GM18511 (cell line): ENCODE measurements at regions not wholly inside any gene's neighbourhood (a gene's known extent, or its start where the extent isn't known, plus 50 kb on each side); places are given as distances from the start of the nearest gene placed in this dataset.

Source experiments
- ATAC-seq: cut with Tn5 transposase; IDR thresholded peaks from one replicate; pipeline ENCODE4 v1.9.1; 2021; ENCODE audit warnings: mild to moderate bottlenecking, moderate library complexity; ENCODE audit not compliant: unreplicated experiment

DNA sequence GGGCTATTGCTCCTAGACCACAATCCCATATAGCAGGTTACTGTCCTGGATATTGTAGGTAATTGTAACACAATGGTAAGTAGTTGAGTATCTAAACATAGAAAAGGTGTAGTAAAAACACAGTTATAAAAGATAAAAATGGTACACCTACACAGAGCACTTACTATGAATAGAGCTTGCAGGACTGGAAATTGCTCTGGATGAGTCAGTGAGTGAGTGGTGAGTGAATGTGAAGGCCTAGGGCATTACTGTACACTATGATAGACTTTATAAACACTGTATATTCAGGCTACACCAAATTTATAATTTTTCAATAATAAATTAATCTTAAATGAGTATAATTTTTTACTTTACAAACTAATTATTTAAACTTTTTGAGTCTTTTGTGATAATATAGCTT lies 425.7 kb downstream of the PABPC4L start:
- no peak for ATAC-seq

DNA sequence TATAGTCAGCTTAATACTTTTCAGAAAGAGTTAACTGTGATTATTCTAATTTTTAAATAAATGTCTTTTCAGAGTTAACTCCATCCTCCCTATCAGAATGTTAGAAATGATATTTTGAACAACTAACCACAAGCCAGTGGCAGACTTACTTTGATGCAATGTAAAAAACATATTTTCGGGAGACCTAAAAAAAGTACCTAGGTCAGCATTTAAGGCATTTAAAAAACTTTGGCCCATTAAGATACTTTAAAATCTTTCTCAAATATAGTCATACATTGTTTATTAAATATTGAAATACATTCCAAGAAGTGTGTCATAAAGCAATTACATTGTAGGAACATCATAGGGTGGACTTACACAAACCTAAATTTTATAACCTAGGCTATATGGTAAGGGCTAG lies 426.1 kb downstream of the PABPC4L start:
- no peak for ATAC-seq

DNA sequence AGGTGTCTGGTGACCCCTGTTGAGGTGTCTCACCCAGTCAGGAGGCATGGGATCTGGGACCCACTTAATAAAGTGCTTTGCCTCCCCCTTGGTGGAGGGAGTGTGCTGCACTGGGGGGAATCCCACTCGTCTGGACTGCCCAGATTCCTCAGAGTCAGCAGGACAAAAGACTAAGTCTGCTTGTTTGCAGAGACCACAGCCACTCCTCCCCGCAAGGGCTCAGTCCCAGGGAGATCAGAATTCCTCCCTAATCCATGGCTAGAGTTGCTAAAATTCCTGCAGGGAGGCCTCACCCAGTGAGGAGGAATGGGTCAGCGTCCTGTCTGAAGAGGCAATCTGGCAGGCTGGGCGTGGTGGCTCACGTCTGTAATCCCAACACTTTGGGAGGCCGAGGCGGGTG lies 442.2 kb downstream of the PABPC4L start:
- ATAC-seq: no peak

DNA sequence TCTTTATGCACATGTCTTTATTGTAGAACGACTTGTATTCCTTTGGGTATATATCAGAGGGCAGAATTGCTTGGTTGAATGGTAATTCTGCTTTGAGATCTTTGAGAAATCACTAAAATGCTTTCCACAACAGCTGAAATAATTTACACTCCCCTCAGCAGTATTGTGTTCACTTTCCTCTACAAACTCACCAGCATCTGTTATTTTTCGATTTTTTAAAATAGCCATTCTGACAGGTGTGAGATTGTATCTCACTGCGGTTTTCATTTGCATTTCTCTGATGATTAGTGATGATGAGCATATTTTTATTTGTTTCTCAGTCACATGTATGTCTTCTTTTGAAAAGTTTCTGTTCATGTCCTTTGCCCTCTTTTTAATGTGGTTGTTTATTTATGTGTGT lies 459.8 kb downstream of the PABPC4L start:
- no peak for ATAC-seq

DNA sequence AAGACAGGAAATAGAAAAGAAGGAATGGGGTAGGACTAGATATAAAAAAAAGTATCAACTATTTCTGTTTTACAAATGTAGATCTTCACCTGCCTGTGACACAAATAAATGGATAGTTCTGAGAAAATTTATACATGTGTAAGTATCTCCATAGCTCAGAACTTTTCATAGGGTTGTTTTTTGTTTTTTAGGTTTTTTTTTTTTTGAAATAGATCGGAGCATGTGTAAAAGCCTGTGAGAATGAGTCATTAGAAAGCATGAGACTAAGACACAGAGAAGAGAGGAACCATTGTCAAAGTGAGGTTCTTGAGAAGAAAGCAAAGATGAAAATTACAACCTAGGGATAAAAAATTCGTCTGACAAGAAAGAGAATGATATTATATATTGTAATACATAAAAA lies 481.6 kb downstream of the PABPC4L start:
- no peak for ATAC-seq

DNA sequence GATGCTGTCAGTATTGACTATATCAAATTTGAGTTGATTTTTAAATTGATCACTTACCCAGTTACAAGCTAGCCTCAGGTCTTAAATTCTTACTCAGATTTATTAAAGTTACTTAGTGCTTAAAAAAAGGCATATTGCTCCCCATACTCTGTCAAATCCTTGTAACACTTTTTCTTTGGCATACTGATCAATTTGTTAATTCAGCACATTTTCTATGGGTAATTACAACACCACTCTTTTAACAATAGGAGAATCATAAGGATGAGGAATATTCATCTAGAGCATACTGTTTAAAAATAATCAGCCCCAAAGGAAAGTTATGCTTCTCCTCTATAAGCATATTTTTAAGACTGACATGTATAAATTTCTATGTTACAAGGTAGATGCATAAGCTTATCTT lies 482.5 kb downstream of the PABPC4L start:
- ATAC-seq: no peak

DNA sequence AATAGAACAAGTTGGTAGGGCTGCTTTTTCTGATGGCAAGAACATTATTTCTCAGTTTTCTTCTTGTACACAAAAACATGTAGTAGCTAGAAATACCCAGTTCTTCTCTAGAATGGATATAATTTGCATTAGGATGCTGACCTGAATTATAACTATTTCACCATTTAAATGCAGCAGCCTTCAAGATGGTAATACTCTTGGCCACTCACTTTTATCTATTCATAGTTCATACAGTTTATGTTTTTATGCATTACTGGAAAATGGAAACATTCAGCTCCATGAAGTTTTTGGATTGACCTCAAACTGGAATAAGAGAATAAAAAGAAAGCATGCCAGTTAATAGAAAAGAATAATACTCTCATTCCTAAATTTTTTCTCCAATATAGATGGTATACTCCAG lies 487.4 kb downstream of the PABPC4L start:
- no peak for ATAC-seq

DNA sequence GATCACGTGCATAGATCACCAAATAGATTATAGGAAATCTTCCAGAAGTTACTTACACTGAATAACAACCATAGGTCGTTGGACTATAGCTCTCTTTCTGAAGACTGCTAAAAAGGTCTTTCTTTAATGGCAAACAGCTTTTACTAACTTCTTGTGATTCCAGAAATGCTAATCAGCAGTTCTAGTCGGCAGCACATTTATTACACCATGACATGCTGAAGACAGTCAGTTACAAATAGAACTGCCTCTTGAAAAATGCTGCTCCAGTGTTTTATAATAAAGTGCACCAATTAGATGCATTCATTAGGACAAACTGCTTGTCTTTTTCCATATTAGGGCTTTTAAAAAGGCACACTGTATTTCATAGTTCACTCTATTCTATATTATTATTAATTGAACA lies 488.2 kb downstream of the PABPC4L start:
- ATAC-seq: no peak

DNA sequence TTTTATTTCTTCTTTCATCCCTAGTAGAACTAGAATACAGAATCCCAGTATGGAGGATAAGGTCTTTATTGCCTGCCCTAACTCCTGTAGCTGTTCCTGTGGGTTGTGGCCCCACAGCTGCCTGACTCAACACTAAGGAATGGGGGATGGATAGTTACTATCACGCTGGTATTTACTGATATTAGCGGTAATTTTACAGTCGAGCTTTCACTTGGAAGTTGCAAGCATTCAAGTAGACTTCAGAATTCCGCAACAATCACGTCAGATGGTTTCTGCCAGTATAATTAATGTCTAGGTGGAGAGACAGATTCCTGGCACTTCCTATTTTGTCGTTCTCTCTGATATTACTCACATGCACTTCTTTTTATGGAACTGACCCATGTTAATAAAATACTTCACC lies 489.8 kb downstream of the PABPC4L start:
- no peak for ATAC-seq

DNA sequence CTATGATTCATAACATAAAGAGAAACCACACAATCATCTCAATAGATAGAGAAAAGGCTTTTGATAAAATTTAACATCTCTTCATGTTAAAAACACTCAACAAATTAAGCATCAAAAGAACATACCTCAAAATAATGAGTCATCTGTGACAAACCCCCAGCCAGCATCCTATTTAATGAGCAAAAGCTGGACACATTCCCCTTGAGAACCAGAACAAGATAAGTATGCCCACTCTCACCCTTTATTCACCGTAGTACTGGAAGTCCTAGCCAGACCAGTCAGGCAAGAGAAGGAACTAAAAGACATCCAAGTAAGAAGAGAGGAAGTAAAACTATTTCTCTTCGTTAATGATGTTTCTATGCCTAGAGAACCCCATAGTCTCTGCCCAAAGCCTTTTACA lies 507.2 kb downstream of the PABPC4L start:
- ATAC-seq: no peak

DNA sequence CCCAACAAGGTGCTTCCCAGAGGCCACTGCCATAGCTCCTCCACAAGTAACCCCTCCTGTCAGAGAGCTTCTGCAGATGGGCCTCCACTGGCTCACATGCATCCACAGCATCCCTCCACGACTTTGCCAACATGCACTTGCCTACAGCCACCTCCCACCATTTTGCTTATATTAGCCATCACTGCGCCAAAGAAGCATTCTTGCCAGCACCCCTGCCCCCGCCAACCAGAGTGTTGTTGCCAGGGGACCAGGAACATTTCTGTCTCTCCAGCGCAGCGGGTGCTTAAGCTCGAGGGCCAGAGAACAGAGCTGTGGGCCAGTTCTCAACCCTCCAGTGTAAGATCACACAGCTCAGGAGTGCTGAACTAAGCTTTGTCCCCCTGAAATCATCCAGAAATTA lies 517.6 kb downstream of the PABPC4L start:
- ATAC-seq: no peak

DNA sequence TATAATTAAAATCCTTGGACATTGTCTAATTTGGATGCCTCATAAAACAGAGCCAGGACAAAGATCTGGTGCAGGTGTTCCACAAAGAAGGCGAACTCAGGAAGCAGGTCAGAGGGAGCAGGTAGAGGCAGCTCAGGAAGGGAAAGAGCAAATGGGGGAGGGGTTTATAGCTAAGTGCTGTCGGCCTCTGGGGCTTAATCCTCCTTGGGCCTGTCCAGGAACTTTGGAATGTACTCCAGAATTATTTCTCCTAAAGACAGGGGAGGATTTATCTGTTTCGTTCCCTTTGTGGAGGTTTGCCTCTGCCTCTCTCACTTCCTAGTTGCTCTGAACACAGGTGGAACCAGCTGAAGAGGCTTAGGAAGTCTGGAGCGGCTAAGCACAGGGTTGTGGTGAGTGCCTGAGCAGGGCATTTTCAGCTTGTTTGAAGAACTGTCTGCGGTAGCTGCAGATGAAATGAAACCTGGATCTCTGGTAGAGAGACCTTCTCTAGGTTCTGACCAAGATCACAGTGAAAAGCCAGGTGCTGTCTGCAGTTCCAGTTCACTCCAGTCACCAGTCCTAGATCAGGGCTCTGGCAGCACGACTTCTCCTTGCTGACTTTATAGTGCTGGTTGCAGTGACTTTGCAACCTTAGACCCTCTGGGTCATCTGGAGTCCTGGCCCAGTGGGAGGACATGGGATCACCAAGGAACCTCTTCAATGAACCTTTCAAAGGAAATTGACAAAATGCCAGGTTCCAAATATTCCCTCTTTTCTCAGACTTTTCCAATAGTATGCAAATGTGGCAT lies 519.2 kb downstream of the PCDH10 start:
- no peak for ATAC-seq

DNA sequence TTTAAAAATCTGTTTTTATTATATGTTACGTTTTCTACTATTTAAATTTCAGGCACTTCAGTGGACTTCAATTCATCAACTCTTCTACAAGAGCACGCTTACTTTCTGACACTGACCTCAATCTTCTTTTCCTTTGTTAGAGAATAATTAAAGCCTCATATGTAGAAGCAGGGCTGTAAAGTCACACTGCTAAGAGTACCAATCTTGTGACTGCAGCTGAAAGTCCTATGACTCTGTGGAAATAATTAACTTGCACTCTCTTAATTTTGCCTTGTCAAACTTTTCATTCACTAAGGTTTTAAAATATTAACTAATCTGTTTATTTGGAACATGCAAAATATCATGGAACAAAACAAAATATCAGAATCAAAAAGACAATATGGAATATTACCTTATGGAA lies 498.1 kb downstream of the PCDH10 start:
- ATAC-seq: no peak

DNA sequence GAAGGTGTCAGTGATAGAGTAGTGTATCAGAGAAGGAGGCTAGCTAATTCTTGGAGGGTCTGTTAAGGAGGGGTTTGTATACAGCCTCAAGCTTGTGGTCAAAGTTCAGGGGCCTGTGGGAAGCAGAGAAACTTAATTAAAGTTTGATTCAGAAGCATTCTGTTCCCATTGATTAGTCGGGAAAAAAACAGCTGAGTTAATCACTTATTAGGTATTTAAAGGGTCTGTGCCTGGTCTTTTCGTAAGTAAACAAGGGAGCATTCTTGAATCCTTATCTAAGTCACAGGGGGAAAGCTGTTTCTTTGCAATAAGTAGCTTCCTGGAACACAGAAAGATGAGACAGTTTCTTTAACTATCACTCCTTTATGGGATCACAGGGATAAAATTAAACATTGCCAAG lies 492.1 kb downstream of the PCDH10 start:
- ATAC-seq: no peak

DNA sequence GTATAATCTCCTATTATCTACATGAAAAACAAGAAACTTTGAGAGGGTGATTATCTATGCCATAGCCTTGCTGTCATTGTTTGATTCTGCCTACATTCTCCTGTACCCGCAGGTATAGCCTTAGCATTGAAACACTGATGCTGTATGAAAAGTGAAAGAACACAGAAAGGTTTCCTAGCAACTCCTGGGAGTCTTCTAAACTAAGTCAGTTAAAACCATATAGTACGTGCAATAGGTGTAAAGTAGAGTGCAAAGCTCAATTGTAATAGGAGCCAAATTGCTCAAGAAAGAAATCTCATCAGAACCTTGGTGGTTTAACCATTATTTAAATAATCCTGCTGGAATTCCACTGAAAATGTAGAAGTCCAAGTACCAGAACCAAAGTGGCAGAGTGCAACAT lies 489.7 kb downstream of the PCDH10 start:
- ATAC-seq: no peak

DNA sequence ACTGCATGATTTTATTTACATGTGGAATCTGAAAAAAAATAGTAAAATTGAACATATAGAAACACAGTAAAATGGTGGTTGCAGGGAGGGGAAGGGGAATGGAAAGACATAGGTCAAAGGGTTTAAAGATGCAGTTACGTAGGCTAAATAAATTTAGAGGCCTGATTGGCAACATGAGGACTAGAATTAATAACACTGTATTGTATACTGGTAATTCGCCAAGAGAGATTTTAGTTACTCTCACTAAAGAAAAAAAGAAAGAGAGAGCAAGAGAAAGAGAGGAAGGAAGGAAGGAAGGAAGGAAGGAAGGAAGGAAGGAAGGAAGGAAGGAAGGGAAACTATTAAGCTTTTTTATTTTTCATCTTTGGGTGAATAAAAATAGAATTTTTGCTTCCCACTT lies 488.1 kb downstream of the PCDH10 start:
- no peak for ATAC-seq

DNA sequence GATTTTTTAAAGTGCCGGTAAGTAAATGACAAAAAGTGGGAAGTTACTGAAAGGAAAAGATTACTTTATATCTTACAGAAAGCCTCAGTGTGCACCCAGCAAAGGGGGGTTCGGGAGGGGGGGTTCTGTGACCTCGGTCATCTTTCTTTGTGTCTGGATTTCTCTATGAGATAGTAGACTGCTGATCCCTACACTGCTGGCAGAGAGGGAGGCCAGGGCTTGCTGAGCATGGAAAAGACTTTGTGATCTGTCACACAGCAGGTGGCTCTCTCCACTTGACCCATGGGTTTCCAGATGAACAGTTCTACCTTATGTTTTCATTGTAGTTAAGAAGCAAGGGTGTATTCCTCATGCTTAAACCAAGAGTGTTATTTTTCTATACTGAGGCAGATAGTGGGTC lies 475.6 kb downstream of the PCDH10 start:
- no peak for ATAC-seq

DNA sequence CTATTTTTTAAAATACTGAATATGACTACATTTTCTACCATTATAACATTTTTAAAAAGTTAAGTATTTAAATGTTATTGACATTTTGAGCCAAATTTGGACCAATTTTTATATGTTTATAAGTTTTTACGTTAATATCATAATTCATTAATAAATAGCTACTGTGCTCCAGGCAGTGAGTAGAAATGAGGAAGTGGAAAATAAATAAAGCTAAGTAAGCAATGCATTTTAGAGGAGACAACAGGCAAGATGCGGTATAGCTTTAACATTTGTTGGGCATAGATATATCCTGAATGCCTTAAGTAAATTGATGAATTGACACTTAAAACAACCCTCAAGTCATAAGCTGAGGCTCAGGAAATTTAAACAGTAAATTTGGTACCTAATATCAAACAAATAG lies 474.8 kb downstream of the PCDH10 start:
- no peak for ATAC-seq

DNA sequence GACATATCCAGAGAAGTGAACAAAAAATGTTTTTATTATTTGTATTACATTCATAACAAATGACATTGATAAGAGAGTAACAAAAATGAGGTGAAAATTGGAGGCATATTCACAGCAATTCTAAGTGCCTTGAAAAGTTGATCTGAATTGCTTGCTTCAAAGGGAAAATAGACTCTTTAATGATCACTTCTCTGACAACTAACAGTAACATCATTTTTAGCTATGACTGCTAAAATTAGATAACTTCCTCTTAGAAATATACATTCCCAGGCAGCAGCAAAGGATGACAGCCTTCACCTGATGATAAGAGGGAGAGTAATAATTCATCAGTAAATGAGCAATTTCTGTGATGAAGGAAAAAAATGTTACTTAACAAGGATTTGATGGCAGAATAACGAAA lies 472.5 kb downstream of the PCDH10 start:
- no peak for ATAC-seq

DNA sequence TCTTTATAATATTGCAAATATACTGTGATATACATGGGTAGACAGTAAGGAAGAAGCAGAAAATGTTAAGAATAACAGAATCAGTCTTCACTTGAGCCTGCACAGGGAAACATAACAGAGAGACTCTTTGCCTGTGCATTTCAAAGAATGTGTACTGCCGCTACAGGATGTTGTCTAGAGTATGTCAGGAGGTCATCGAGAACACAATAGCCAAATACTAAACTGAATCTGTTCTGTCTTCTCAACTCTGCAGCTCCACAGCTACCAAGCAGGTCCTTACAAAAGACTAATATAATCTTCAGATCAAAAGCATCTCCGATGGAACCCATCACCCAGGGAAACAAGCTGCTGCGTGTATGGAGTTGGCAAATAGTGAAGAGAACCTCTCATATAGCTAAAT lies 471.5 kb downstream of the PCDH10 start:
- no peak for ATAC-seq

DNA sequence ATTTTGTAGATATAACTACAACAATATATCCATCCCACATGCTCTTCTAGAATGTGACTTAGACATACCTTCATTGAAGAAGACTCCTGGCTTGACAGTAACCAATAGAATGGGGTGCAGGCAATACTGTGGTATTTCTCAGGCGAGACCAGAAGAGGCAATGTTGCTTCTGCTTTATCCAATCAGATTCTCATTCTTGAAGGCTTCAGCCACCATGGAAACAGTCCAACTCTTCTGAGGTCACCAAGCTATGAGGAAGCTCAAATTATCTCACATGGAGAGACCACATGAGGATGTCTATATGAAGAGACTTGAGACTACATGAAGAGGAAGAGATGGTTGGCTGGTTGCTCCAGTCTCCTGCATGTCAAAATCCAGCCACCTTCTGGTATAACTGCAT lies 469.9 kb downstream of the PCDH10 start:
- ATAC-seq: no peak

DNA sequence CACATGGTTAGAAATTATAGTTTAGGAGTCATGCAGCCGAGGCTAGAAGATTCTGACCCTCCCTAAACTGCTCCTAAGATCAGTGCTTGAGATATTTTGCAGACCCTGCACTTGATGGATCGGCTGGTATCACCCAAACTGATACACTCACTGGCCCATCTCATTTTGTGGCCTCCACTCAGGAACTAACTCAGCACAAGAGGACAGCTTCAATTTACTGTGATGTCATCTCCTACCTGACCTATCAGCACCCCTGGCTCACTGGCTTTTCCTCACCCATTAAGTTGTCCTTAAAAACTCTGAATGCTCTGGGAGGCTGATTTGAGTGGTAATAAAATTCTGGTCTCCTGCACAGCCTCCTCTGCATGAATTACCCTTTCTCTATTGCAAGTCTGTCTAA lies 450.9 kb downstream of the PCDH10 start:
- ATAC-seq: no peak

DNA sequence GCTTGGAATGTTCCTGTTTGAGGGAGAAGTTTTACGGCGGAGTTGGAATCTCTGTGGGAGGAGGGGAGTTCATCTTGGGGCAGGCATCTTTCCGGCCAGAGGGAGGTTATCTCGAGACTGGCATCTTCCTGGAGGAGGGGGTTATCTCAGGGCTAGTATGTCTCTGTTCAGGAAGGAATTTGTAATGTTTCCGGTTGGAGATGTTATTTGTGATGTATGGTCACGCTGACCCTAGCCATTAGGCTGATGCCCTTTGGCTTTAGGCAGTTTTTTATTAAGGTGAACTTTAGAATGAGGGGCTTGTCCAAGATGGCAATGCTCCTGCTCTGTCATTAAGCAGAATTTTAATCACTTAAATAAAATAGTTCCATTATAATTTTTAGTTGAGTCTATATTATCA lies 449.7 kb downstream of the PCDH10 start:
- no peak for ATAC-seq
